MM.1S (cell line): ENCODE measurements at regions not wholly inside any gene's neighbourhood (a gene's known extent, or its start where the extent isn't known, plus 50 kb on each side); places are given as distances from the start of the nearest gene placed in this dataset.

Source experiments
- DNase-seq: peaks from one replicate; pipeline ENCODE4 v3.0.0-alpha.2; 2015
- H2AFZ ChIP-seq: fragments of 300-600 bp; sonication (generic); 2 replicates; pipeline ENCODE4 v1.6.0; 2016; ENCODE audit warnings: antibody characterized with exemption, low read length
- H3F3A ChIP-seq: fragments of 300-600 bp; sonication (generic); 2 replicates; pipeline ENCODE4 v1.6.1; 2016; ENCODE audit warnings: mild to moderate bottlenecking, antibody characterized with exemption, low read length, moderate library complexity, mixed read lengths; ENCODE audit not compliant: insufficient read depth
- H3K27ac ChIP-seq: fragments of 300-600 bp; sonication (generic); 2 replicates; pipeline ENCODE4 v1.5.1; 2016; ENCODE audit warnings: mild to moderate bottlenecking, low read length
- H3K27me3 ChIP-seq: fragments of 300-600 bp; sonication (generic); replicated peaks from 2 replicates; pipeline ENCODE4 v1.6.0; 2016; ENCODE audit warnings: low read length; ENCODE audit not compliant: insufficient read depth
- H3K36me3 ChIP-seq: fragments of 300-600 bp; sonication (generic); replicated peaks from 2 replicates; pipeline ENCODE4 v1.6.1; 2016; ENCODE audit warnings: mild to moderate bottlenecking, low read length, mixed read lengths; ENCODE audit not compliant: insufficient read depth
- H3K4me1 ChIP-seq: fragments of 300-600 bp; sonication (generic); 2 replicates; pipeline ENCODE4 v1.6.1; 2016; ENCODE audit warnings: low read length, mixed read lengths
- H3K4me2 ChIP-seq: fragments of 300-600 bp; sonication (generic); 2 replicates; pipeline ENCODE4 v1.6.0; 2016; ENCODE audit warnings: low read depth, low read length
- H3K4me3 ChIP-seq: fragments of 300-600 bp; sonication (generic); 2 replicates; pipeline ENCODE4 v1.5.1; 2016; ENCODE audit warnings: low read length, mixed read lengths
- H3K79me2 ChIP-seq: fragments of 300-600 bp; sonication (generic); 2 replicates; pipeline ENCODE4 v1.6.1; 2016; ENCODE audit warnings: mixed run types, low read length, mixed read lengths
- H3K9ac ChIP-seq: fragments of 300-600 bp; sonication (generic); 2 replicates; pipeline ENCODE4 v1.6.1; 2016; ENCODE audit warnings: low read length, mixed read lengths
- H3K9me2 ChIP-seq: fragments of 300-600 bp; sonication (generic); replicated peaks from 2 replicates; pipeline ENCODE4 v1.6.1; 2016; ENCODE audit warnings: mild to moderate bottlenecking, low read length, mixed read lengths; ENCODE audit not compliant: insufficient read depth
- H3K9me3 ChIP-seq: fragments of 300-600 bp; sonication (generic); replicated peaks from 2 replicates; pipeline ENCODE4 v1.6.1; 2016; ENCODE audit warnings: mild to moderate bottlenecking, low read length, mixed read lengths; ENCODE audit not compliant: insufficient read depth
- H4K20me1 ChIP-seq: fragments of 300-600 bp; sonication (generic); 2 replicates; pipeline ENCODE4 v1.6.1; 2016; ENCODE audit warnings: mild to moderate bottlenecking, low read length, moderate library complexity, mixed read lengths; ENCODE audit not compliant: insufficient read depth
- EZH2 ChIP-seq: fragments of 300-600 bp; sonication (generic); optimal IDR thresholded peaks from 2 replicates; pipeline ENCODE3; 2017; ENCODE audit warnings: low read depth, mild to moderate bottlenecking, antibody characterized with exemption, low read length, mixed read lengths
- EZH2phosphoT487 ChIP-seq: fragments of 300-600 bp; sonication (generic); IDR thresholded peaks from 2 replicates; pipeline ENCODE4 v1.6.1; 2018; ENCODE audit warnings: antibody characterized with exemption, low read length
- TF ChIP-seq, protein P1 (sequence below): fragments of 300-600 bp; sonication (generic); IDR thresholded peaks from 2 replicates; pipeline ENCODE4 v1.5.1; 2016; ENCODE audit warnings: antibody characterized with exemption, low read length, mixed read lengths

- Histone ChIP-seq H3K4me1 (peaks cover 6% of the 10 kb centered on the region), H2AFZ (no peak overlapping the region), H3K9me2 (no peaks in the 10 kb centered on the region), H3K9ac (no peak overlapping the region), H3K27ac (no peak overlapping the region), H3K4me3 (no peak overlapping the region), H3K9me3 (no peaks in the 10 kb centered on the region), H3K79me2 (no peaks in the 10 kb centered on the region), H3K36me3 (no peaks in the 10 kb centered on the region), H3K4me2 (no peak overlapping the region), H4K20me1 (no peaks in the 10 kb centered on the region), H3F3A (0 out of 2 replicates have a peak, but pooled peaks cover 6% of the 10 kb centered on the region), H3K27me3 (no peaks in the 10 kb centered on the region)
- TF ChIP-seq EZH2 (no peak), EZH2phosphoT487 (no peak)
- TF ChIP-seq, protein P1, sequence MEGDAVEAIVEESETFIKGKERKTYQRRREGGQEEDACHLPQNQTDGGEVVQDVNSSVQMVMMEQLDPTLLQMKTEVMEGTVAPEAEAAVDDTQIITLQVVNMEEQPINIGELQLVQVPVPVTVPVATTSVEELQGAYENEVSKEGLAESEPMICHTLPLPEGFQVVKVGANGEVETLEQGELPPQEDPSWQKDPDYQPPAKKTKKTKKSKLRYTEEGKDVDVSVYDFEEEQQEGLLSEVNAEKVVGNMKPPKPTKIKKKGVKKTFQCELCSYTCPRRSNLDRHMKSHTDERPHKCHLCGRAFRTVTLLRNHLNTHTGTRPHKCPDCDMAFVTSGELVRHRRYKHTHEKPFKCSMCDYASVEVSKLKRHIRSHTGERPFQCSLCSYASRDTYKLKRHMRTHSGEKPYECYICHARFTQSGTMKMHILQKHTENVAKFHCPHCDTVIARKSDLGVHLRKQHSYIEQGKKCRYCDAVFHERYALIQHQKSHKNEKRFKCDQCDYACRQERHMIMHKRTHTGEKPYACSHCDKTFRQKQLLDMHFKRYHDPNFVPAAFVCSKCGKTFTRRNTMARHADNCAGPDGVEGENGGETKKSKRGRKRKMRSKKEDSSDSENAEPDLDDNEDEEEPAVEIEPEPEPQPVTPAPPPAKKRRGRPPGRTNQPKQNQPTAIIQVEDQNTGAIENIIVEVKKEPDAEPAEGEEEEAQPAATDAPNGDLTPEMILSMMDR: no peak
- DNase-seq: no peak
These were observed 712.3 kb upstream of the POT1 start for GRCh38 chr7:125641884-125642283.

GRCh38 chr7:125636320-125636962 is 706.8 kb upstream of the POT1 start:
- H3K27me3 ChIP-seq: no peaks in the 10 kb centered on the region
- H3F3A ChIP-seq: no peaks in the 10 kb centered on the region
- H2AFZ ChIP-seq: no peak overlapping the region
- H3K9me2 ChIP-seq: no peaks in the 10 kb centered on the region
- no peaks in the 10 kb centered on the region for H3K4me1 ChIP-seq
- no peaks in the 10 kb centered on the region for H3K79me2 ChIP-seq
- TF ChIP-seq, protein P1: no peak
- no peak for TF ChIP-seq EZH2
- TF ChIP-seq EZH2phosphoT487: no peak
- H3K4me3 ChIP-seq: no peak overlapping the region
- no peak for DNase-seq
- no peak overlapping the region for H3K27ac ChIP-seq
- no peaks in the 10 kb centered on the region for H3K9me3 ChIP-seq
- no peak overlapping the region for H3K4me2 ChIP-seq
- no peak overlapping the region for H3K9ac ChIP-seq
- no peaks in the 10 kb centered on the region for H3K36me3 ChIP-seq
- H4K20me1 ChIP-seq: no peaks in the 10 kb centered on the region

DNA sequence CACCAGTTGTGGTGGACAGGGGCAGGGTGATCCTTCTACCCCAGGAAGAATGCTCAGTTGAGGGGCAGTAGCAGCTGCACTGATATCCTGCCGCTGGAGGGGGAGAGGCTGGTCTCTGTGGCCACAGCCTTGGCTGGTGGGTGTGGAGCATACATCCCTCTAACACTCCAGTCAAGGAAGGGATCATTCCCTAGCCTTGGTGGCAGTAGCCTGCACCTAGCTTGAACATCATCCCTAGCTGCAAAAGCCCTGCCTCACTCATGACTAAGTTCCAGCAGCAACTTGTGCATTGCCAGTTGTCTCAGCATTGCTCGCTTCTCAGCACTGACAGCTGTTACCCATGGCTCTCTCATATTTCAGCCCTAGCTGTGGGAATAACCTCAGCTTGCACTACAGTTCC is 688.9 kb upstream of the POT1 start:
- Histone ChIP-seq H3K27ac (no peak overlapping the region), H3K4me1 (no peaks in the 10 kb centered on the region; the same call in 1 of the 2 replicates), H3K36me3 (no peaks in the 10 kb centered on the region), H3K27me3 (no peaks in the 10 kb centered on the region), H3K4me3 (no peak overlapping the region), H3K79me2 (no peaks in the 10 kb centered on the region), H3K9me3 (no peaks in the 10 kb centered on the region), H3K9me2 (no peaks in the 10 kb centered on the region; the same call in 1 of the 2 replicates), H3K4me2 (no peak overlapping the region), H4K20me1 (no peaks in the 10 kb centered on the region), H3F3A (no peaks in the 10 kb centered on the region), H2AFZ (no peak overlapping the region), H3K9ac (no peak overlapping the region)
- no peak for TF ChIP-seq EZH2
- TF ChIP-seq, protein P1: no peak
- no peak for TF ChIP-seq EZH2phosphoT487
- DNase-seq: no peak
